ENCODE measurements at regions not wholly inside any gene's neighbourhood (a gene's known extent, or its start where the extent isn't known, plus 50 kb on each side); places are given as distances from the start of the nearest gene placed in this dataset.

- TF ChIP-seq ZBTB5 (IDR thresholded peaks at IDR 0.05) (no peak), ZNF384 (IDR thresholded peaks at IDR 0.05; ENCODE audit: low read depth, low read length) (no peak)
Measured at GRCh38 chr1:220372451-220372850, 100.2 kb upstream of the RAB3GAP2 start (continued).

GRCh38 chr1:220371324-220371723, 99.1 kb upstream of the RAB3GAP2 start:
- intact Hi-C loops (cut with micrococcal nuclease) (no loop called here), in situ Hi-C loops (cut with MboI) (no loop called here)
- POLR2A ChIA-PET, result interaction anchor here (0.6 to 1.3 kb wide), 2 partner anchors 13 to 68 kb away, joined by 3 to 4 read pairs; no protein-coding TSS in a partner anchor
- no peak overlapping the region for H3K4me3 ChIP-seq
- CTCF ChIA-PET (ENCODE audit: low intra/inter-chr PET ratio), result no interaction called here
- peak; percentile 73 for ATAC-seq
- DNase-seq (ENCODE audit: extremely low read depth in 1 of 4, low spot score in 3 of 4), result peak in 1 of 4 experiments; percentile 20
- no peaks in the 10 kb centered on the region for H4K20me1 ChIP-seq (replicated peaks; ENCODE audit: control insufficient read depth, insufficient read depth, low read length)
- FAIRE-seq, result no peak
- no peaks in the 10 kb centered on the region for H3K36me3 ChIP-seq (ENCODE audit: control insufficient read depth, insufficient read depth, low read length)
- TF ChIP-seq CTCF (IDR thresholded peaks at IDR 0.05 in 2 of 3, conservative IDR thresholded peaks at IDR 0.05 in 1 of 3; ENCODE audit: insufficient read depth in 2 of 3, low read depth in 1 of 3, low read length in 3 of 3), result peak in 2 of 3 experiments; percentile 10 to 19; a peak in 1 of 6 replicates
- no peak for TF ChIP-seq ZNF407 (IDR thresholded peaks at IDR 0.05; ENCODE audit: low read depth)
- no peak for TF ChIP-seq ID3 (CRISPR knock-in tag; IDR thresholded peaks at IDR 0.05)
- TF ChIP-seq ID3 (tag; IDR thresholded peaks at IDR 0.05), result no peak
- no peak for TF ChIP-seq OTX1 (CRISPR knock-in tag; IDR thresholded peaks at IDR 0.05)
- H3K9me3 ChIP-seq (replicated peaks; ENCODE audit: control insufficient read depth, insufficient read depth, low read depth, low read length), result no peaks in the 10 kb centered on the region
- peaks cover 0 to 16% of the 10 kb centered on the region in 2 experiments; a peak in 1 of 5 replicates for H3K27me3 ChIP-seq (ENCODE audit: control insufficient read depth in 2 of 2, insufficient read depth in 2 of 2, low read length in 2 of 2)
- no peak overlapping the region for H3K4me2 ChIP-seq (ENCODE audit: insufficient read depth, low read length)
- H3K4me1 ChIP-seq (replicated peaks in 1 of 2; ENCODE audit: control insufficient read depth in 2 of 2, insufficient read depth in 2 of 2, low read length in 2 of 2), result no peaks in the 10 kb centered on the region
- H3K27ac ChIP-seq (ENCODE audit: extremely low read depth, low read depth, low read length), result no peak overlapping the region
- H3K9ac ChIP-seq (ENCODE audit: insufficient read depth in 1 of 2, low read depth in 2 of 2, low read length in 2 of 2), result no peak overlapping the region
- H3K9me1 ChIP-seq (ENCODE audit: control insufficient read depth, insufficient read depth, low read length), result no peaks in the 10 kb centered on the region
- no TSS peak for BruUV-seq (replicated peaks)
- 3% methylated on average over 4 of the region's 4 CpGs for WGBS (ENCODE audit: insufficient coverage, low coverage, missing lambda C conversion rate)
- H2AFZ ChIP-seq (ENCODE audit: low read depth, low read length), result no peak overlapping the region
- H3K79me2 ChIP-seq (ENCODE audit: control insufficient read depth, insufficient read depth, low read length), result no peaks in the 10 kb centered on the region

All from K562 (cell line).